GM12873 (cell line): ENCODE measurements at regions not wholly inside any gene's neighbourhood (a gene's known extent, or its start where the extent isn't known, plus 50 kb on each side); places are given as distances from the start of the nearest gene placed in this dataset.

ENCODE experiments used
- TF ChIP-seq, protein P1 (sequence below): IDR thresholded peaks from 2 replicates; pipeline ENCODE4 v1.5.1; 2012; ENCODE audit warnings: low read depth, mild to moderate bottlenecking, moderate library complexity, low read length, control low read depth; ENCODE audit not compliant: insufficient read depth; ENCODE audit errors: missing control alignments

DNA sequence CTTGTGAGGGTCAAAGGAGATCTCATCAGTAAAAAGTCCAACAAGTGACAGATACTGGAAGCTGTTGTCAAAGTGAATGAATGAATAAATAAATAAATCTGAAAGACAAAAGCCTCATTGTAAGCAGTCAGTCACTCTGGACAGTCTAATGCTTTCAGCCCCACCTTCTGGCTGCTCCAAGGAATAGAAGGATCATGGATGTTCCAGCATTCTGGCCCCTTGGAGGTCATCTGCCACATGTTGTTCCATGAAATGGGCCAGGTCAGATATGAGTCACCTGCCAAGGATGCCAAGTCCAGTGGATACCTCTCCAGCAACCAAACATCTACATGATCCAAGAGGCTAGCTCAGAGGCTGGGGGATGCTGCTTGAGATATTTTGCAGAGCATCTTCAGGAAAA, 185.6 kb downstream of the BMP7 start:
- TF ChIP-seq, protein P1, sequence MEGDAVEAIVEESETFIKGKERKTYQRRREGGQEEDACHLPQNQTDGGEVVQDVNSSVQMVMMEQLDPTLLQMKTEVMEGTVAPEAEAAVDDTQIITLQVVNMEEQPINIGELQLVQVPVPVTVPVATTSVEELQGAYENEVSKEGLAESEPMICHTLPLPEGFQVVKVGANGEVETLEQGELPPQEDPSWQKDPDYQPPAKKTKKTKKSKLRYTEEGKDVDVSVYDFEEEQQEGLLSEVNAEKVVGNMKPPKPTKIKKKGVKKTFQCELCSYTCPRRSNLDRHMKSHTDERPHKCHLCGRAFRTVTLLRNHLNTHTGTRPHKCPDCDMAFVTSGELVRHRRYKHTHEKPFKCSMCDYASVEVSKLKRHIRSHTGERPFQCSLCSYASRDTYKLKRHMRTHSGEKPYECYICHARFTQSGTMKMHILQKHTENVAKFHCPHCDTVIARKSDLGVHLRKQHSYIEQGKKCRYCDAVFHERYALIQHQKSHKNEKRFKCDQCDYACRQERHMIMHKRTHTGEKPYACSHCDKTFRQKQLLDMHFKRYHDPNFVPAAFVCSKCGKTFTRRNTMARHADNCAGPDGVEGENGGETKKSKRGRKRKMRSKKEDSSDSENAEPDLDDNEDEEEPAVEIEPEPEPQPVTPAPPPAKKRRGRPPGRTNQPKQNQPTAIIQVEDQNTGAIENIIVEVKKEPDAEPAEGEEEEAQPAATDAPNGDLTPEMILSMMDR: no peak

DNA sequence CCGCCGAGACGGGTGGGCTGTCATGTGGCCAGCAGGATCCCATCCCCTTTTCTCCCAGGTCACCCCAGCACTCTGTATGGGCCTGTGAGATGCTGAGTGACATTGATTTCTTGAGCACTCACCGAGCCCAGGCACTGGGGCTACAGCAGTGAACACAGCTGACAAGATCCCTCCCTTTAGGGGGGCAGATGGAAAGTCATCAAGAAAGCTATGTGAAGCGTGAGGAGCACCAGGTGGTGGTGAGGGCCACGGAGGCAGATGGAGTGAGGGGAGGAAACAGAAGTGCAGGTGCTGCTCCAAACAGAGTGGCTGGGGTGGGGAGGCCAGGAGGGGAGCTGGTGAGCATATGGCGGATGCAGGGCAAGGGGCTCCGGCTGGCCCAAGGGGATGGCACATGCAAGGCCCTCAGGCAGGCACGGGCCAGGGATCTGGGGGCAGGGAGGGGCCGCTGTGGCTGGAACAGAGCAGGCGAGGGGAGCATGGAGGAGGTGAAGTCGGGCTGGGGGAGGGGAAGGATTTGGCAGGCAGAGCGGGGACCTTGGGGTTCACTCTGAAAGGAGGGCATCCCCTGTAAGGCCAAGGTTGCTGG, 184.0 kb downstream of the BMP7 start:
- TF ChIP-seq, protein P1: no peak

DNA sequence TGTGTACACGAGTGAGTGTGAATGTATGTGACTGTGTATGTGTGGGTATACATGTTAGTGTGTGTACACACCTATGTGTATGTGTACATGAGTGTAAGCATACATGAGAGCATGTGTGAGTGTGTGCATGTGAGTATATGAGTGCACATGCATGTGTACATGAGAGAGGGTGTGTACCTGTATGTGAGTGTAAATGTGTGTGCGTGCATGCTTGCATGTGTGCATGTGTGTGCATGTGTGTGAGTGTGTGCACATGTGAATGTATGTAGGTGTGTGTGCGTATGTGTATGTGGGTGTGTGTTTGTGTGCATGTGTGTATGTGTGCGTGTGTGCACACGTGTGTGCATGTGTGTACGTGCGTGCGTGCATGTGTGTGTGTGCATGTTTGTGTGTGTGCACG, 183.4 kb downstream of the BMP7 start:
- TF ChIP-seq, protein P1: no peak

DNA sequence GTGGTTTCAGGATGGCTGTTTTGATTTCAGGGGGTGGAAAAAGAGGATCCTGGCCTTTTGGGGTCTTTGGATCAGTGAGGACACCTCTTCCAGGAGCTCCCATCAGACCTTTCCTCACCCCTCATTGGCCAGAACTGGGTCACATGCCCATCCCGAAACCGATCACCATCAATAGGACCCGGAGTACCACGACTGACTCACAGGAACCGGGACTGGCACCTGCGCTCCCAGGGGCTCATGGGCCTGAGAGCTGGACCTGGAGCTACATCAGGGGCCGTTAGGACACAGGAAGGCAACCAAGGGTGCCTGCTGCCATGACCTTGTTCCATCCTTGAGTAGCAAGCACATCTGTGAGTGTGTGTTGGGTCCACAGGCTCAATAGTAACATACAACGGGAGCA, 180.4 kb downstream of the BMP7 start:
- TF ChIP-seq, protein P1: no peak

DNA sequence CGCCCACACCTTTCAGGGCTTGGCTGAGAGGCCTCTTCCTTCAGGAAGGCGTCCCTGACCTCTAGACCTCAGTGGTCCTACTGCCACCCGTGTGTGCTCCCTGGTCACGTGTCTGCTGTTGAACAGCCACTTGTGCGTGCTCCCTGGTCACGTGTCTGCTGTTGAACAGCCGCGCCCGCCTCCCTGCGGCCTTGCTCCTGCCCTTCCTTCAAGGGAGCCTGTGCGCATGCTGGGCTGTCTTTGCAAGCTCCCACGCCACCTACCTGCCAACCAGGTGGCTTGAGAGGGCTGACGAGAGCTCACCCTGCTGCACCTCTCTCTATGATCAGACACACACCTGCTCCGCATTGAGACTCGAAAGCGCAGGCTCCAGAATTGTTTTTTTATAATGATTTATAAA, 179.3 kb downstream of the BMP7 start:
- TF ChIP-seq, protein P1: no peak

DNA sequence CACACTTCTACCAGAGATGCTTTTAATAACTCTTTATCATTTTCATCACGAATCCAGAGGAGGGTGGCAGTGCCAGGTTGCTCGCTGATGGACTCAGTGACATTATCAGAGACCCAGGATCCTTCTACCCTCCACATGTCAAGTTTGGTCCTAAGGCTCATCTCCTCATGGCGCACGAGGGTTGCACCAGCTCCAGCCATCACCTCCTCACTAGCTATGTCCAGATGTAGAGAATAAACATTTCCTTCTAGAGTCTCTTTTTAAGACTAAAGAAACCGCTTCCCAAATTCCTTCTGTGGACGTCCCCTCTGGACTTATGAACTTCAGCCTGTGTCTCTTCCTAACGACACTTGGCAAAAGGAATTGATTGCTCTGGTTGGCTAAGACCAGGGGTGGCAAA, 178.7 kb downstream of the BMP7 start:
- TF ChIP-seq, protein P1: no peak

DNA sequence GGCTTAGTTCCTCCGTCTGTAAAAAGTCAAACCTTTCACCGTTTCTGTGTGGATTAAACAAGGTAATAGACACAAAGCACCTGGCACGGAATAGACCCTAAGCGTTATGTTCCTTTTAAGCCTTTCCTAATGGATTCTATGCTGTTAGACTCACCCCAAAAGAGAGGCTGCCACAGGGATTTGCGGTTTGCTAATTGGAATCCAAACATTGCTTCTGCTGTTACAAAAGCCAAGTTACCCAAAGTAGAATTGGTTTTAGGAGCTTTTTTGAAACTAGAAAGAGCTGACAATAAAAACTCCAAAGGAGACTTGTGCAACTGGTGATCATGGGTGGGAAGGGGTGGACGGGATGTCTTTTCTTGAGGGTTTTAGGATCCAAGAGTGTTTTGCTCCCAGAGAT, 178.0 kb downstream of the BMP7 start:
- TF ChIP-seq, protein P1: no peak
